ENCODE measurements at regions not wholly inside any gene's neighbourhood (a gene's known extent, or its start where the extent isn't known, plus 50 kb on each side); places are given as distances from the start of the nearest gene placed in this dataset.
"Not testable (repeated sequence)": the region's sequence is repeated elsewhere in the genome, so short reads cannot be mapped to it uniquely, and the experiment has no call there.

DNA sequence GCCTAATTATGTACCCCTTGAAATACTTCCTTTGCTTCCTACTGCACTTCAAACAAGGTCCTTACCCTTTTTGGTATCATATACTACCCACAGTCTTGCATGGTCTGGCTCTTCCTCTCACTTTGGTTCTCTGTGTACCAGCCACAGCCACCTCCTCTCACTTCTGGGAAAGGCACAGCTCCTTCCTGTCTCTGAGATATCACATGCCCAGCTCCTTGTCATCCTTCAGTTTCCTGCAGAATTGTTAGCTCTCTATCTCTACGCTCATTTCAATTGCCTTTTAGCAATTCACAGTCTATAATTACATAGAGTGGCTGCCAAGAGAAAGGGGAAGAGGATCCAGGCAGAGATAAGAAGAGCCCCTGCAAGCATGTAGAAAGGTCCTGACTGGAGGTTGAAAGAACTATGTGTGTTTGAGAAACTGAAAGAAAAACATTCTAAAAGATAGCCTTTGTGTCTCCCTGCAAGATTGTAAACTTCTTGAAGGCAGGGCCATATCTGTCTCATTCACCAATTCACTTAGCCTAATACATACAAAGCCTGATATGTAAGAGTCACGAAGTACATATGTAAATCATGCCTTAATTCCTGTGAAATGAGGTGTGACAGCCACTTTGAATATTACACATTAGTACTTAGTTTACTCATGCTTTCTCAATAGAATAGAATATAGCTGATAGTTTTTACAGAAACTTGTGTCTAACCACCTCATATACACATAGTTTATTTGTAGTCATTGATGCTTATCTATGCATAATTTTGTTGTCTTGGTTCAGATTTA lies 933.1 kb downstream of the DIAPH3 start:
- DNase-seq (ENCODE audit: low read depth) = no peak

DNA sequence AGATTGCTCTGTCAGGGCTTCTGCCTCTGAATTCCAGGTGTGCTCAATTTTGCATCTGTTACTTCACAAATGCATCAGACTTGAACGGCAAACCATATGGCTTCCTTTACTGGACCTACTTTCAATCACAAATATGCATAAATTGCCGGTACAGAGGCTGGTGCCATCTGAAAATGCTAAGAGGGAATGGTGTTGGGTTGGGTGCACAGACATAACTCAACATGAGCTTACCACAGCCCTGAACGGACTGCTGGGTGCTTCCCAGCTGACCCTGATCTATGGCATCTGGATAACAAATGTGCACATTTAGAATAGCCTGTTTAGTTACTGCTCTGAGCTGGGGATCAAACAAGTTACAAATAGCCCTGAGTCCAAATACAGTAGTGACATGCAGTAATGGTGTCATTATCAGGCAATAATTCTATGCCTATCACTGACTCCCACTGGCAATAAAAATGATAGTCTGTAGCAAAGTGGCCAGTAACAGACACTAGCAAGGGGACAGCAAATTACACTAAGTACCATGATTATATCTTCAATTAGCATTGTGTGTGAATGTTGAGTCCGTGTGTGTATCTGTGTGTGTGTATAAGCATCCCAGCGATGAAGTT lies 927.3 kb downstream of the DIAPH3 start:
- no peak for DNase-seq (ENCODE audit: low read depth)

DNA sequence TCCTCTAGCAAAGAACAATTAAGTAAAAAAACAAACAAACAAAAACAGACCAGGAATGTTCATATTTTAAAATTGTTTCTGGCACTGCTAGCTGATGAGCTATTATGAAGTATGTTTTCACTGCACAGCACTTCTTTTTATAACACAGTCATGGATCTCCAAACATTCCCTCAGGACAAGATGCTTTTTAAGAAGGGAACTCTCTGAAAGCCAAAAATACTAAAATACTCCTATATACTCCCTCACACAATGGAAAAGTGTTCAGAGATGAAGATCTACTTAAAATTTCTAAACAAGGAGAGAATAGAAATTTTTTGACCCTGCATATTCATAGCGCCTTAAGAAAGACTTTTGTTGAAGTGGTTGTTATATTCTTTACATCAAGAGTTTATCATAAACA lies 926.8 kb downstream of the DIAPH3 start:
- DNase-seq (ENCODE audit: low read depth) = no peak

DNA sequence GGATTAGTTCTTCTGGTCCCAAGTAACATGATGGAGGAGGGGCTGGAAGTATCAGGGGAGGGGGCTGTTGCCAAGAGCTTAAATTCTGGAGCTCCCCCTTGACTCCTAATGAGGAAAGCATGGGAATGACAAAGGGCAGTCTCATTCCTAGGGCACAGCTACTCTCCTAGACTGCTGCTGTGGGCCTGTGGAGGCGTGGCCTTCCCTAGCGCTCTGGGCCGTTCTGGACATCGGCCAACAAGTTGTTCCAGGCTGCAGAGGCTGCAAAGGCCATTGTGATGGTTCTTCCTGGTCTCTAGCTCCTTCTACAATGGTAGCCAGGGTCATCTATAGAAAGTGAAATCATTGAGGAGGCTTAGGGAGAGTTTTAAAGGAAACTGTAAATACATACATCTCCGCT lies 916.6 kb downstream of the DIAPH3 start:
- DNase-seq (ENCODE audit: low read depth) = no peak

DNA sequence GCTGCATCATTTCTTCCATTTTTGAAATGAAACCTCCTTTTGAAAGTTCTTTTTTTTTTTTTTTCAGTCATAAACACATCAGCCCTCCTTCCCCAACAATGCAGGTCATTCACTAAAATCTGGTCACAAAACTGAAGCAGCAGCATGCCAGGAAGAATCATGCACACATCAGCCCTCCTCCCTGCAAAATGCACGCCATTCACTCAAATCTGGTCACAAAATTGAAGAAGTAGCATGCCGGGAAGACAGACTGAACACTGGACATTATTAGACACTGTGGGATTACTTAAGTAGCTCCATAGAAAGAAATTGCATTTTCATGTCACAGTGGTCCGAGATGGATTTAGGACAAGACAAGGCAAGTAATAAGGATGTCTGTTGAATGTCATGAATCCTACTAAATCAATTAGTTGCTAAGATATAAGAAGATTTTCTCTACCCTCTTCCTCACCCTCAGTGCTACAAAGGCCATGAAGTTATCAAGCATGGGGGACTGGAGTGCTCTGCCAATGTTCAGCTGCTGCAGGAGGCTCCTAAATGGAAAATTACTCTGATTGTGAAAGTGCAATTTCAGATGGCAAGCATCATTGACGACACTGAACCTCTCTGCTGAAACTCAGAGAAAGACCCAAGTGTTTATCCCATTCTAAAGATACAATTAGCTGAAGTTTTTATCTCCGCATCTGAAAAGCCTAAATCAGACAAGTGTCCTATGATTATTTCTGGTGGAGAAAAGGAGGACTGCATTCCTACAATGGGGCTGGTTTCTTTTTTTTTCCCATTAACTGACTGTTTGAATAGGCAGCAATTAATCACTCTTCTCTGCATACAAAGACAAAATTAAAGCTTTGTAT lies 913.2 kb downstream of the DIAPH3 start:
- DNase-seq (ENCODE audit: low read depth) = peak; percentile 9

DNA sequence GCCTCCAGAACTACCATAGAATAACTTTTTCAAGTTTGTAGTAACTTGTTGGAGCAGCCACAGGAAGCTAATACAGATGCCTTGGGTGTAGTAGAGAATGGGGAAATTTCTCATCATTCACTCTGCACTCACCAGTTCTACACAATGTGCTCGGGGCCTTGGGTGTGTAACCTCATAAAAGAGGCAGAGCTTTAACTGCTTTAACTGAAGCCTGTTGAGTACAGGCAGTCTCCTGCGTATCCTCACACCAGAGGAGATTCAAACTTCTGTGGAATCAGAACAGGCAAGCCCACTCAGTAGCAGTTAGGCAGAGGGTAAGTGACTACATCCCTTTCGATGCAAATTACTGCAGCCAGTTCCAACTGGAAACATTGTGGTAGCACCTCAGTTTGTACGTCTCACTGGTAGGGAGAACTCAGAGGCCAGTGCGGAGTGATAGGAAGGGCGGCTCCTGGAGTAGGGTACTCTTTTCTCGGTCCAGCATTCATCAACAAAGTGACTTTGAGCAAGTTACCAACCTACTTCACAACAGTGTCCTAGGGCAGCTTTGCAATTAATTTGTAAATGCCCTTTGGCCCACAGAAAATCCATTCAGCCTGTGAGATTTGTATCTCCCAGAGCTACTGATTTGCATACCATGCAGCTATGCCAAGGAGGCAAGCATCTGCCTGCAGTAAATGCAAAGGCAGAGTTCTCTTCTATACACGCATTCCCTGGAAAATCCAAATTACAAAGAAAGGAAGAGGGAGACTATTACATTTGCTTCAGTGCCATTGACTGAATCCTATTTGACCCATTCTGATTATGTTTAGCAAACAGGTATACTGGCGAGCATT lies 904.3 kb downstream of the DIAPH3 start:
- DNase-seq (ENCODE audit: low read depth) = no peak

DNA sequence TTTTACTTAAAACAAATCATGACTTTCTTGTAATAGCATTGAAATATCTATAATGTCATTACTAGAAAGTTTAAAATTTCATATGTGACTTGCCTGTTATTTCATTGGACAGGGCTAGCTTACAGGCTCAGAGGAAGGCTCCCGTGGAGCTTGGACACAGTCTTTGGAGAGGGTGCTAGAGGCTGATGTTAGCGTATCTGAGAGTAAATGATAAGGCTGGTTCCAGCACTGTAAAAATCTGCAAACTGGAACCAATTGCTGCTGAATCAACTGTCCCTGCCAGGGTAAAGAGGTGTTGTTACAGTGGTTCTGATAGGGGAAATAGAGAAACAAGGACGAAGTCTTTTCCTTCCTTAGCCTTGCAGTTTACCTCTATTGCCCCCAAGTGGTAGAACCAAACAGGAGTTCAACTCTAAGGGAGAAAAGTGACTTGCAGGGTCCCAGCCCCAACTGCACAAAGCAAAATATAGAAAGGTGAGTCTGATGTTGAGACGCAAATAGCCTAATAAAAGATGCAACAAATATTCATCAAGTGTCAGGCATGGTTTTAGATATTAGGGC lies 901.7 kb downstream of the DIAPH3 start:
- DNase-seq (ENCODE audit: low read depth) = no peak

DNA sequence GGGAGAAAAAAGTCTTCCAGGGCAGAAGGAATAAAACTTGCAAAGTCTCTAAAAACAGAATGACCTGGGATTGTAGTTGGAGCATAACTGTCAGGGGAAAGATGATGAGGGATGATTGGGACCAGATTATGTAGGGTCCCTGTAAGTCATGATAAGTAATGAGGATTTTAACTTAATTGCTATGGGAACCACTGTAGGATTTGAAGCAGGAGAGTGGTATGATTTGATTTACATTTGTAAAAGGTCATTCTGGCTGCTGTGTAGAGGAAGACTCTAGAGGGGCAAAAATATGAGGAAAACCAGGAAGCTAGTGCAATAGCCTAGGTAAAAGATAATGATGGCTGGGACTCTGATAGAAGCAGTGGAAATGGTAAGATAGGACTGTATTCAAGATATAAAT lies 900.2 kb downstream of the DIAPH3 start:
- no peak for DNase-seq (ENCODE audit: low read depth)

DNA sequence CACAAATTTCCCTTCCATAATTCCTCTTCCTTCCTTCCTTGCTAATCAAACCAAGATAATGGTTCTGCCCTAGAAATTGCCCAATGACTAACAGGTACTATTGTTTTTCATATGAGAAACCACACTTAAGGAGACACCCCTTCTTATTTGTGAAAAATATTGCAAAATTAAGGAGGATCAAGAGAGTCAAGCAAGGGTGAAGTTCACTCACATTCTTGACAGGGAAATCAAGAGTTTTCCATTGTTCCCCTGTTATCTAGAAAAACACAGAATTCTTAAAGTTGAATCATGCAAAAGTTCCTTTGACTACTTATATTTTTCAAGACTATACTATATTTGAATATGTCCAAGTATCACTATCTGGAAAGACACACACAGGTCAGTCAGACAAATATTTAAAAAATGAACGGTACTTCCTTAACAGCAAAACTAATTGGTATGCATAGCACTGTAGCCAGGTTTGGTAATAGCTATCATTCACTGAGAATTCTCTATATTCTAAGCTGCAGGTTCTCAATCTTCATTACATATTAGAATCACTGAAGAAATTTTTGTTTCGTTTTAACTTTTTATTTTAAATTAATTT lies 897.2 kb downstream of the DIAPH3 start:
- no peak for DNase-seq (ENCODE audit: low read depth)

DNA sequence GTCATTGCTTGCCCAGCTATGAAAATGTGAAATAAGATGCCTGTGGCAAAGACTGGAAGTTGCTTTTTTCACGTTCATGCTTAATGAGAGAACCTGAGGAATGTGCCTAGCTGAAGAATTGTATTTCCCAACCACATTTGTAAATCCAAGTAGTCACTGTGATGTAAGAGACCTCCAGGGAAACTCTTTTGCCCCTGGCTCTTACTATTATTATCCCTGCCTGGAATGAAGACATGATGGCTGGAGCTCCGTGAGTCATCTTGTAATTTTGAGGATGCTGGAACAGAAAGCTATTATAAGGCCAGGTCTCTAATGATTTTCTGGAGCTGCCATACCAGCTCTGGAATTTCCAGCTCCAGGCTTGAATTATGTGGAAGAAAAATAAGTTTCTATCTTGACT lies 894.3 kb downstream of the DIAPH3 start:
- DNase-seq (ENCODE audit: low read depth) = peak; percentile 46

DNA sequence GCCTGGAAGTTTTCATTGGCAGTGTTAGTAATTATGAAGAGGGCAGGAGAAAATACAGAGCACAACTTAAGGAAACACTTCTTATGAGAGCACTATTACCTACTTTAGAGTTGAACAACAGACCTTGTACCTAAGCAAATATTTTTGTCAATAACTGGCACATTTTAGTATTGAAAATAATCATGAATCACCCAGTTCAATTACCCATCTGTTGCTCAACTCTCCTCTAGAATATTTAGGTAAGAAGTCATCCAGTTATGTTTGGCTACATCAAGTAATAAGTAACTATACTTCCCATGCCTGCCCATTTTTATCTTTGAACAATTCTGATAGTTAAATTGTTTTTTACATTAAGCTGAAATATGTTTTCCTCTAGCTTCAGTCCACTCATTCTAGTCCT lies 893.4 kb downstream of the DIAPH3 start:
- no peak for DNase-seq (ENCODE audit: low read depth)

DNA sequence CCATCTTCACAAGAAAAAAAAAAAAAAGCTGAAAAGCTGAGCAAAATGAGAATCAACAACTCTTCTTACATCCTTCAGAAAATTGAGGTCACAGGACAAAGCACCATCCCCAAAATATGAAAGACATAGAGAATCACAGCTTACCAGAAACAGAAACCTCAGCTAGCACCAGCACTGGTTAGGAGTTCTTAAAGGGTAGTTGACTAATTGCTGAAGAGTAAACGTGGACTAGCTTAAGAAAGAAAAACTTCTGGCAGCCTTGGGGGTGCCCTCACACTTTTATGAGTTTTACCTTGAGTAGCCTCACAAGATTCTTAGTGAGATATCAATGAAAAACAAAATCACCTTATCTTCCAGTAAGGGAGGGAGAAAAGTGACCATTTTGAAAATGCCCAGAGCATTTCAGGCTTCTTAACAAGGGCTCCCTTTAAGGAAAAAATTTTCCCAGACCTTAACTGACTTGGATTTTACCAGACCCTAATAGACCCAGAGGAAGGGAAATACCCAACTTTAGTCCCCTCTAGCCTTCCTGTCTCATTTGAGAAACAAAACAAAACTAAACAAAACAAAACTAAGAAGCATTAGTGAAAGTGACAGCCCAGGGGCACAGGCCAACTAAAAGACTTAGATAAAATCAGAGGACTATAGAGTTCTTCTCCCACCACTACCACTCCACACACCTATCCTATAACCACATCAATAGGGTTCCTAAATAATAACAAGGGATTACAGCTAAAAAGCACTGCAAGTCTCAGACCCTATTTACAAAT lies 888.6 kb downstream of the DIAPH3 start:
- no peak for DNase-seq (ENCODE audit: low read depth)

DNA sequence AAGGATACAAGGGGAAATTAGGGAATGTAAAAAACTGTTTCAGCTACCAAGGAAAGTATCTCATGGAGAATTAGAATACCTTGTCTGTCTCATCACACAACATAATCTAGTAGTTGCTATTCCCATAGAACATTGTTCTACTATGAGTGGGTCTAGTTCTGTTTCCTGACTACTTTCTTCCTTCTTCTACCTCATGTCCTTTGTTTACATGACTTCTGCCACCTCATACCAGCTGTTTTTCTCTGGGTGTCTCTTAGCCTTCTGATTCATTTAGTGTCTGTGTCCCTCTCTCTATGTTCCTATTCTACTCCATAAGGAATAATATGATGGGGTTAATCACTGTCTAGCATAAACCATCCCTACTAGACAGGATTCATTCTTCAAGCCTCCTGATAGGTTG lies 887.3 kb downstream of the DIAPH3 start:
- no peak for DNase-seq (ENCODE audit: low read depth)

DNA sequence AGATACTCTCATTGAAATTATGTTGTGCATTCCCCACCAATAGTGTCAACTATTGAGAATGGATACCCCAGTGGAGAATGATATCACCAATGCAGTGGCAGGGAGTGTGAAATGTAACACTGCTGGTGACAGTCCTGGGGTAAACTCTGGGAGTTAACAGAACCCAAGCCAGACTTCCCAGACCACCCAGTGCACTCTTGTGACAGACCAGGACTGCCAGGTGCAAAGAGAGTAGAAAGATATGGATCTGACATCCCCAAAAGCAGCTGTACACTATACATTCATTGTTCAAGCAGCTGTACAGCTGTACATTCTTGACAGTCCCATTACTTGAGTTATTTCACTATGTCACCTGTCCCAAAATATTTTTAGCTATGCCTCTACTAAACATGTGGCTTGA lies 886.6 kb downstream of the DIAPH3 start:
- no peak for DNase-seq (ENCODE audit: low read depth)

DNA sequence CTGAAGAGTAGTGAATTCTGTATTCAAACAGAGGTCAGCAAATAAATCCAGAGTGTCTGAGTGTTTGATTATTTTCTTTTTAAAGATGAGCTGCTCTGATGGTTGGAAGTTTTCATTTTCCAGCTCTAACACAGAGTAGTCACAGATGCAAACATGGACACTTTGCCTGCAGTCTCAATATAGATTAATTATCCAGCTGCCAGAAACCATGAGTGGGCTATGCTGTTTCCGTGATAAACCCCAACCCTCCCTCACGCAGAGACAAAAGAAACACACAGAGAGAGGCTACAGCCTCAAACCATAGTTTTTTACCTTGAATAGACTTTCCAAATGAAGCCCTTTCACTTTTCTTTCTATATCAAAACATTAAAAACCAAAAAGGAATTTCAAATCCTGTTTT lies 884.7 kb downstream of the DIAPH3 start:
- peak; percentile 1 for DNase-seq (ENCODE audit: low read depth)

DNA sequence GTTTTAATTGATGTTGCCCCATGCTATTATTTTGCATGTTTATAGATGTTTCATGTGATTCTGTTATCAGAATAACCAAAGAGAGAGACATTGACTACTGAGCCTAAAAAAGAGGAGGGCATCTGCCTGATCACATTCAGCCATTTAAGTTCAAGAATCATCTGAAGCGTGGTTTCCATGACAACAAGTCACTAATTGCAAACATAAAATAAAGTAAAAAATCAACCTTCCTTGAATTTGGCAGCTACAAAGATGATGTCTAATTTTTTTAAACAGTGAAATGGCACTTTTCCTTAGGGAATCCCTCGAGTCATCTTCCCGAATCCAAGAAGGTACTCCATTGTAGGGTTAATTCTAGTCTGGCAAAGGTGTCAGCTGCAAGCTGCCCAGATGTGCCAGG lies 884.2 kb downstream of the DIAPH3 start:
- no peak for DNase-seq (ENCODE audit: low read depth)

DNA sequence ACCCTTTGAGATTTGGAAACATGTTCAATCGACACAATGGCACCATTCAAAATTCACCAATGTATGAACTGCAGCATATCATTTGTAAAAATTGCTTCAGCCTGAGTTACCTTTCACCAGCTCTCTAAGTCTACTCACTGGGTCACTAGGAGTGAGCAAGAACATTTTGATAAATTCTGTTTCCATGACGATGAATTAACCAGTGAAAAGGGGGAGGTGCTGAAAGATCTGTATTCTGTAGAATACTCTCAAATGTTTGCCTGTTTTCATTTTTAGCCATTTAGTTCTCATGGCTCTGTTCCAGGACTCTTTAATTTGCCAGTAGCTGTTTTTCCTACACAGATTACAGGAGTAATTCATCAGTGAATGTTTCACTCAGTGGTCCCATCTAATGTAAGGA lies 883.4 kb downstream of the DIAPH3 start:
- DNase-seq (ENCODE audit: low read depth) = no peak

DNA sequence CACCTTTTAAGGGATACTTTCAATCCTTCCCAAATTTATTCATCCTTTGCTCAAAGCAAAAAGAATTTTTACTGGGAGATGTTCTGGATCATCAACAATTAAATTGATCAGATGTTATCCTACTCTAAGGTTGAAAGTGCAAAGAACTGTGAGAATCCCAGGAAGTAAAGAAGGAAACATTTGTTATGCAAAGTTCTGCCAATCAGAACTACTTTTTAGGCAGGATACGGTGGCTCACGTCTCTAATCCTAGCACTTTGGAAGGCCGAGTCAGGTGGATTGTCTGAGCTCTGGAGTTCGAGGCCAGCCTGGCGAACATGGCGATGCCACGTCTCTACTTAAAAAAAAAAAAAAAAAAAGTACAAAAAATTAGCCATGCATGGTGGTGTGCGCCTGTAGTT lies 882.3 kb downstream of the DIAPH3 start:
- DNase-seq (ENCODE audit: low read depth) = no peak

DNA sequence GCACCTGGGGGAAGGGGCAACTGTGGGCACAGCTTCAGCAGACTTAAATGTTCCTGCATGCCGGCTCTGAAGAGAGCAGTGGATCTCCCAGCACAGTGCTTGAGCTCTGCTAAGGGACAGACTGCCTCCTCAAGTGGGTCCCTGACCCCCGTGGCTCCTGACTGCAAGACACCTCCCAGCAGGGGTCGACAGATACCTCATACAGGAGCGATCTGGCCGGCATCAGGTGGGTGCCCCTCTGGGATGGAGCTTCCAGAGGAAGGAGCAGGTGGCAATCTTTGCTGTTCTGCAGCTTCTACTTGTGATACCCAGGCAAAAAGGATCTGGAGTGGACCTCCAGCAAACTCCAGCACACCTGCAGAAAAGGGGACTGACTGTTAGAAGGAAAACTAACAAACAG lies 871.5 kb downstream of the DIAPH3 start:
- not testable (repeated sequence) for DNase-seq (ENCODE audit: low read depth)

DNA sequence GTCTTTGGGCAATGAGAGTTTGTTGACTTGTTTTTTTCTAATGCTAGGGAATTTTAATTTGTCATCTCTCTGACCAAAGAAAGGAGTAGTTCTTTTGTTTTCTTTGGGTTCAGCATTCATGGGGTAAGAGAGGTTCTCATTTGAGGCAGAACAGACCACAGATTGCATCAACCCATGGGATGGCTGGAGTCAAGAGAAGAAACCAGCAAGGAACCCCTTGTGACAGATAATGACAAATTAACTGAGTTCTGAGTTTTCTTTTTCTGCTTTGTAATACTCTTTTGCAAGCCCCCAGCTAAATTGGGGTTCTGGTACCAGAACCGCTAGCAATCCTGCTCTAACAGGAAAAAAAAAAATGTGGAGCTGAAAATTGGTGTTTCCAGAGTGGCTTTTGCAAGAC lies 864.1 kb downstream of the DIAPH3 start:
- DNase-seq (ENCODE audit: low read depth) = no peak

All from RPMI7951 (cell line).